PC-9 (cell line): ENCODE measurements at regions not wholly inside any gene's neighbourhood (a gene's known extent, or its start where the extent isn't known, plus 50 kb on each side); places are given as distances from the start of the nearest gene placed in this dataset.

Experiments
- BruUV-seq: library from RNA; stranded (reverse); fragments of 400-500 nt; replicated peaks from 2 replicates; lab custom pipeline; 2021; lab: Mats Ljungman, UMichigan
- CTCF ChIA-PET: fragments of 300-600 bp; sonication (Branson Sonifier 250); formaldehyde crosslinking; loops from one replicate; lab custom pipeline; 2022; ENCODE audit warnings: antibody characterized with exemption; lab: Charles Lee
- POLR2A ChIA-PET: fragments of 300-600 bp; sonication (Branson Sonifier 250); formaldehyde crosslinking; loops from one replicate; lab custom pipeline; 2022; ENCODE audit warnings: antibody characterized with exemption; ENCODE audit not compliant: unreplicated experiment; lab: Charles Lee
- DNase-seq, 2 experiments: peaks; one replicate each; pipeline versions ENCODE4 v3.0.0 to v3.0.0-alpha.2; 2015 to 2022; ENCODE audit warnings: mixed read lengths in 1 of 2
- H2AFZ ChIP-seq: fragments of 200-600 bp; sonication (generic); 2 replicates; pipeline ENCODE4 v1.8.1; 2017; ENCODE audit warnings: antibody characterized with exemption
- H3F3A ChIP-seq: fragments of 200-600 bp; sonication (generic); 2 replicates; pipeline ENCODE4 v1.8.1; 2017; ENCODE audit warnings: antibody characterized with exemption, mild to moderate bottlenecking, low read depth; ENCODE audit not compliant: insufficient read depth
- H3K27ac ChIP-seq: fragments of 200-600 bp; sonication (generic); 2 replicates; pipeline ENCODE4 v1.6.1; 2016; ENCODE audit warnings: mixed run types
- H3K27me3 ChIP-seq: fragments of 200-600 bp; sonication (generic); 2 replicates; pipeline ENCODE4 v1.6.1; 2016; ENCODE audit warnings: low read depth, mixed run types; ENCODE audit not compliant: insufficient read depth
- H3K36me3 ChIP-seq: fragments of 200-600 bp; sonication (generic); 2 replicates; pipeline ENCODE4 v1.6.1; 2016; ENCODE audit warnings: low read depth, mixed run types
- H3K4me1 ChIP-seq: fragments of 200-600 bp; sonication (generic); replicated peaks from 2 replicates; pipeline ENCODE4 v1.6.1; 2016; ENCODE audit warnings: mixed run types; ENCODE audit not compliant: insufficient read depth
- H3K4me2 ChIP-seq: fragments of 200-600 bp; sonication (generic); 2 replicates; pipeline ENCODE4 v1.6.1; 2017; ENCODE audit warnings: mixed run types
- H3K4me3 ChIP-seq: fragments of 200-600 bp; sonication (generic); 2 replicates; pipeline ENCODE4 v1.6.1; 2016; ENCODE audit warnings: mixed run types
- H3K79me2 ChIP-seq: fragments of 200-600 bp; sonication (generic); 2 replicates; pipeline ENCODE4 v1.6.1; 2017; ENCODE audit warnings: low read depth, mixed run types
- H3K9me2 ChIP-seq: fragments of 200-600 bp; sonication (generic); 2 replicates; pipeline ENCODE4 v1.8.1; 2017; ENCODE audit warnings: mild to moderate bottlenecking; ENCODE audit not compliant: insufficient read depth
- H3K9me3 ChIP-seq: fragments of 200-600 bp; sonication (generic); 2 replicates; pipeline ENCODE4 v1.8.1; 2016; ENCODE audit warnings: low read depth; ENCODE audit not compliant: insufficient read depth
- H4K20me1 ChIP-seq: fragments of 200-600 bp; sonication (generic); 2 replicates; pipeline ENCODE4 v1.8.1; 2017; ENCODE audit not compliant: insufficient read depth
- EZH2 ChIP-seq: fragments of 200-600 bp; sonication (generic); IDR thresholded peaks from 2 replicates; pipeline ENCODE4 v1.8.0; 2017; ENCODE audit warnings: antibody characterized with exemption, low read depth
- intact Hi-C: fragments of 100-400 bp; cut with micrococcal nuclease; formaldehyde crosslinking; loops from one replicate; pipeline ENCODE4 v1.10.0; 2022; ENCODE audit not compliant: unreplicated experiment
- TF ChIP-seq, protein P1 (sequence below): fragments of 200-600 bp; sonication (generic); conservative IDR thresholded peaks from 2 replicates; pipeline ENCODE4 v1.6.1; 2017; ENCODE audit warnings: mixed run types, antibody characterized with exemption, mild to moderate bottlenecking, moderate library complexity

DNA sequence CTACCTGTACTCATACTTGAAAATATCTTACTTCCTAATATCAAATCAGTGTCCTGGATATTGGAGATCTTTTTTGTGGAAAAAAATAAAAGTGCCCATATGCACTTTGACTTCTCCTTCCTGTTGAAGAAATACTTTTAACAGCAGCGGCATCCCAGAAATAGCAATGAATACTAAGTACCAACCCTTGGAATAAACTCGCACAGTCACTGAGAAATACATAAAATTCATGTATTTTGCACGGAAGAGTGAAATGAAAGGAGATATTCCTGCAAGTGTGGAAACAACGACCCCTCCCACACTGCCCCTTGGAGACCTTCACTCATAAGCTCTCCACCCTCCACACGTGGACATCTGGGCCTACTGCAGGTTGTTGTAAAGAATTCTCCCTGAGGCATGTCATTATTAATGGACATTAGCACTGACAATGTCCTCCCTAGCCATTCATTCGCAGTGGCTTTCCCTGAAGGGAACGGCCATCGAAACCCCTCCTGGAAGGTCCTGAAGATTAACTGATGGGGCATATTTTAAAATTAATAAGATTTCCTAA lies 407.6 kb upstream of the PFKP start:
- no TSS peak for BruUV-seq
- Histone ChIP-seq H3K27me3 (peaks cover 8% of the 10 kb centered on the region; the same call in 1 of the 2 replicates), H3F3A (no peaks in the 10 kb centered on the region), H2AFZ (no peak overlapping the region), H3K36me3 (no peaks in the 10 kb centered on the region), H3K4me1 (no peaks in the 10 kb centered on the region), H4K20me1 (no peaks in the 10 kb centered on the region), H3K4me3 (no peak overlapping the region), H3K27ac (no peak overlapping the region), H3K9me2 (no peaks in the 10 kb centered on the region), H3K4me2 (no peak overlapping the region), H3K79me2 (no peaks in the 10 kb centered on the region), H3K9me3 (no peaks in the 10 kb centered on the region)
- TF ChIP-seq, protein P1, sequence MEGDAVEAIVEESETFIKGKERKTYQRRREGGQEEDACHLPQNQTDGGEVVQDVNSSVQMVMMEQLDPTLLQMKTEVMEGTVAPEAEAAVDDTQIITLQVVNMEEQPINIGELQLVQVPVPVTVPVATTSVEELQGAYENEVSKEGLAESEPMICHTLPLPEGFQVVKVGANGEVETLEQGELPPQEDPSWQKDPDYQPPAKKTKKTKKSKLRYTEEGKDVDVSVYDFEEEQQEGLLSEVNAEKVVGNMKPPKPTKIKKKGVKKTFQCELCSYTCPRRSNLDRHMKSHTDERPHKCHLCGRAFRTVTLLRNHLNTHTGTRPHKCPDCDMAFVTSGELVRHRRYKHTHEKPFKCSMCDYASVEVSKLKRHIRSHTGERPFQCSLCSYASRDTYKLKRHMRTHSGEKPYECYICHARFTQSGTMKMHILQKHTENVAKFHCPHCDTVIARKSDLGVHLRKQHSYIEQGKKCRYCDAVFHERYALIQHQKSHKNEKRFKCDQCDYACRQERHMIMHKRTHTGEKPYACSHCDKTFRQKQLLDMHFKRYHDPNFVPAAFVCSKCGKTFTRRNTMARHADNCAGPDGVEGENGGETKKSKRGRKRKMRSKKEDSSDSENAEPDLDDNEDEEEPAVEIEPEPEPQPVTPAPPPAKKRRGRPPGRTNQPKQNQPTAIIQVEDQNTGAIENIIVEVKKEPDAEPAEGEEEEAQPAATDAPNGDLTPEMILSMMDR: no peak
- no peak for TF ChIP-seq EZH2
- ChIA-PET POLR2A (no interaction called here), CTCF (no interaction called here)
- DNase-seq: no peak
- intact Hi-C loops: no loop called here

DNA sequence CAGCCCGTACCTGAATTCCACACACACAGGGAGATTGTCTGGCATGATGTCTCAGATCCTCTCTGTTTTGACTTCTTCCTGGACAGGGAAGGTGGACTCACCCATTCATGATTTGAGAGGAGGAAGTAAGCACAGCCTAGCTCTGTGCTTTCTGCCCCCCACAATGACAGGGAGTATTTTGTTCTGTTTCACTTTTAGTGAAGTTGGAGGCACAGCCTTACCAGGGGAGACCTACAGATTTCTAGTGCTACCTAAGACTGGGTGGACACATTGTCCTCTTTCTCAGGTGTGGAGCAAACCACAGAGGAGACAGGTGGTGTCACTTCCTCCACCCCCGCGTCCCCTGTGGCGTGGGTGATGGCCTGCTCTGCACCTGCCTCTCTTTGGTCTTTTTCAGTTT lies 408.6 kb upstream of the PFKP start:
- DNase-seq: no peak
- no peaks in the 10 kb centered on the region for H3F3A ChIP-seq
- H3K4me3 ChIP-seq: no peak overlapping the region
- intact Hi-C loops: no loop called here
- H3K36me3 ChIP-seq: no peaks in the 10 kb centered on the region
- ChIA-PET POLR2A (no interaction called here), CTCF (no interaction called here)
- H3K27ac ChIP-seq: no peak overlapping the region
- no TSS peak for BruUV-seq
- H3K4me2 ChIP-seq: no peak overlapping the region
- no peaks in the 10 kb centered on the region for H3K9me2 ChIP-seq
- peaks cover 8% of the 10 kb centered on the region; the same call in 1 of the 2 replicates for H3K27me3 ChIP-seq
- no peak overlapping the region for H2AFZ ChIP-seq
- H3K9me3 ChIP-seq: no peaks in the 10 kb centered on the region
- no peaks in the 10 kb centered on the region for H4K20me1 ChIP-seq
- no peaks in the 10 kb centered on the region for H3K4me1 ChIP-seq
- no peak for TF ChIP-seq EZH2
- TF ChIP-seq, protein P1: no peak
- H3K79me2 ChIP-seq: no peaks in the 10 kb centered on the region

DNA sequence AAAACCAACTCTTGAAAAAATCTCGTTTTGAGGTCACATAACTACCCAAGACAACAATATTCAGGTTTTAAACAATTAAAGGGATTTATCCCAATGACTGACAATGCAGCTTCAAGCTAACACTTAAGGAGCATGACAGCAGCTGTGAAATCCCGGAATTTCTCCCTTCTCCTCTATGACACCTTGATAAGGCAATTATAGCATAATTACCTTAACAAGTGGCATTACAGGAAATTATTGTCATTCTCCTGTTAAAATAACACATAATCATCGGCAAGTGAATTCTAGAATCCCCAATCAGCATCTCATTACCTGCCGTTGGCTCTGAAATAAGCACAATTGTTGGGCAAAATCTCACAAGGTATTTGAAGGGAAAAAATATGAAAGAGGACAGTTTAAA lies 417.0 kb upstream of the PFKP start:
- Histone ChIP-seq H3K4me1 (no peaks in the 10 kb centered on the region), H3K4me3 (no peak overlapping the region), H3K9me3 (no peaks in the 10 kb centered on the region), H3K27me3 (peaks cover 12% of the 10 kb centered on the region), H3K36me3 (no peaks in the 10 kb centered on the region), H4K20me1 (no peaks in the 10 kb centered on the region), H3K9me2 (no peaks in the 10 kb centered on the region), H3K4me2 (no peak overlapping the region), H2AFZ (no peak overlapping the region), H3F3A (no peaks in the 10 kb centered on the region), H3K79me2 (no peaks in the 10 kb centered on the region), H3K27ac (no peak overlapping the region)
- ChIA-PET POLR2A (no interaction called here), CTCF (no interaction called here)
- TF ChIP-seq, protein P1: no peak
- intact Hi-C loops: no loop called here
- BruUV-seq: no TSS peak
- DNase-seq: no peak
